ENCODE measurements at regions not wholly inside any gene's neighbourhood (a gene's known extent, or its start where the extent isn't known, plus 50 kb on each side); places are given as distances from the start of the nearest gene placed in this dataset.
"Not testable (repeated sequence)": the region's sequence is repeated elsewhere in the genome, so short reads cannot be mapped to it uniquely, and the experiment has no call there.

DNA sequence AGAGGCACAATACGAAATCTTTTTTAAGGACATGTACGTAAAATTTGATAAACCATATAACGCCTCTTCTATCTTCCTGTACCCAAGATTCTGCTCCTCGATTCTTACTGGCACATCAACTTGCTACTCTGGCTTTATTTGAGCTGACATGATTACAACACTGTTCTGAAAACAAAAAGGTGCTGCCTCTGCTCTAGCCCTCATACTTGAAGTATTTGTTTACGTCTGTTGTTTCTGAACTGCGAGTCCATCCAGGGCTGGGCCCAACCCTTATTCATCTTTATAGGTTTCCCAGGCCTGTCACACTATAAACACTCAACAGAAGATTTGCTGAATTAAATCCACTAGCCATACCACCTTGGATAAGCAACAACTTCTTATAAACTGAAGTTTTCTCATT lies 96.2 kb upstream of the SVIL start:
- ATAC-seq (ENCODE audit: low FRiP score in 2 of 2) (no peak), DNase-seq (no peak)
- H3K27me3 ChIP-seq: no peaks in the 10 kb centered on the region
- no peaks in the 10 kb centered on the region for H3K36me3 ChIP-seq
- H3K4me1 ChIP-seq: peaks cover 14 to 45% (median 22%) of the 10 kb centered on the region in 4 donors
- no peak overlapping the region for H3K4me3 ChIP-seq
- TF ChIP-seq POLR2A (IDR thresholded peaks at IDR 0.05) (no peak), EP300 (IDR thresholded peaks at IDR 0.05) (no peak)
- TF ChIP-seq, protein P1, sequence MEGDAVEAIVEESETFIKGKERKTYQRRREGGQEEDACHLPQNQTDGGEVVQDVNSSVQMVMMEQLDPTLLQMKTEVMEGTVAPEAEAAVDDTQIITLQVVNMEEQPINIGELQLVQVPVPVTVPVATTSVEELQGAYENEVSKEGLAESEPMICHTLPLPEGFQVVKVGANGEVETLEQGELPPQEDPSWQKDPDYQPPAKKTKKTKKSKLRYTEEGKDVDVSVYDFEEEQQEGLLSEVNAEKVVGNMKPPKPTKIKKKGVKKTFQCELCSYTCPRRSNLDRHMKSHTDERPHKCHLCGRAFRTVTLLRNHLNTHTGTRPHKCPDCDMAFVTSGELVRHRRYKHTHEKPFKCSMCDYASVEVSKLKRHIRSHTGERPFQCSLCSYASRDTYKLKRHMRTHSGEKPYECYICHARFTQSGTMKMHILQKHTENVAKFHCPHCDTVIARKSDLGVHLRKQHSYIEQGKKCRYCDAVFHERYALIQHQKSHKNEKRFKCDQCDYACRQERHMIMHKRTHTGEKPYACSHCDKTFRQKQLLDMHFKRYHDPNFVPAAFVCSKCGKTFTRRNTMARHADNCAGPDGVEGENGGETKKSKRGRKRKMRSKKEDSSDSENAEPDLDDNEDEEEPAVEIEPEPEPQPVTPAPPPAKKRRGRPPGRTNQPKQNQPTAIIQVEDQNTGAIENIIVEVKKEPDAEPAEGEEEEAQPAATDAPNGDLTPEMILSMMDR (IDR thresholded peaks at IDR 0.05): no peak
- WGBS, 2 donors: 63 to 65% methylated on average over 6 of the region's 6 CpGs
- no peaks in the 10 kb centered on the region for H3K9me3 ChIP-seq
- no peak overlapping the region for H3K27ac ChIP-seq

DNA sequence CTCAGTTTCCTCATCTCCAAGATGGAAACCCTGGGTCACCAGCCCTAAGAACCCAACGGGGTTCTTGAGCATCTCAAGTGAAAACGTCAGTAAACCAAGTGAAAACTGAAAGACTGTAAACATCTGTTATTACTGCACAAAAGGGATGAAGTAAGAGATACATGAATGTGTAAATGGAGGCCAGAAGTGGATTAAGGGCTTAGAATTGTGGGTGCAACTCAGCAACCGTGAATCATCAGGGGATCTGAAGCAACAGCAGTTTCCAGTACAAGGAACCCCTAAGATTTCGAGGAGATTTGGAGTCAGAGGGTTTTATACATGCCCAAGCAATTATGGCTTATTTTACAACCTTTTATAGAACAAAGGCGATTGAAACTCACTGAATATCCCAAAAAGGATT lies 95.7 kb upstream of the SVIL start:
- 65 to 84% methylated on average over 5 of the region's 5 CpGs for WGBS, 2 donors
- ATAC-seq (ENCODE audit: low FRiP score in 2 of 2): no peak
- H3K27ac ChIP-seq: no peak overlapping the region
- DNase-seq: no peak
- peaks cover 20 to 50% (median 27%) of the 10 kb centered on the region in 4 donors for H3K4me1 ChIP-seq
- no peak for TF ChIP-seq POLR2AphosphoS5 (IDR thresholded peaks at IDR 0.05)
- TF ChIP-seq, protein P1 (IDR thresholded peaks at IDR 0.05): no peak
- no peak for TF ChIP-seq EP300 (IDR thresholded peaks at IDR 0.05)
- no peak for TF ChIP-seq POLR2A (IDR thresholded peaks at IDR 0.05)
- H3K27me3 ChIP-seq: no peaks in the 10 kb centered on the region
- no peaks in the 10 kb centered on the region for H3K36me3 ChIP-seq
- no peaks in the 10 kb centered on the region for H3K9me3 ChIP-seq
- H3K4me3 ChIP-seq: no peak overlapping the region

DNA sequence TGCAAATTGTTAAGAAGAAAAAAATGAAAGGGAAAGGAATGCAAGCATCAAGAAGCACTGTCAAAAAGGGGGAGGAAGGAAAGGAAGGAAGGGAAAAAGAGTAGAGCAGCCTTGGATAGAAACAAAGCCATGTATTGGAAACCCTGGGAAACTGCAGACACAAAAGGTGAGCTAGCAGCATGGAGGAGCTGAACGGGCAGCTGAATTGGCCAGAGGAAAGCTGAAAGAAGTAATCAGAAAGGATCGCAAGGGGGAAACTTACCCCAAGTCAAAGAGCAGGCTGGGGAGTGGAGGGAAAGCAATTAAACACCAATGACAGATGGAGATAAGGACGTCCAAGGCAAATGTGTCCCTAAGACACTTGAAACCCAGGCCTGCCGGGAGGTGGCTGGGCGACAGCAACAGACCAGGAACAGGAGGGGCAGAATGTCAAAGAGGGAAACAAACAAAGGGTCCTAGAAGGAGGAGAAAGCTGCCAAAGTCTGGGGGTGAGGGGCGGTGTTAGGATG lies 93.8 kb upstream of the SVIL start:
- H3K4me3 ChIP-seq: no peak overlapping the region
- no peak for DNase-seq
- WGBS, 2 donors: 69 to 71% methylated on average over 6 of the region's 6 CpGs
- H3K36me3 ChIP-seq: no peaks in the 10 kb centered on the region
- H3K27ac ChIP-seq: no peak overlapping the region
- no peak for ATAC-seq (ENCODE audit: low FRiP score in 2 of 2)
- peaks cover 21 to 44% (median 31%) of the 10 kb centered on the region in 4 donors for H3K4me1 ChIP-seq
- H3K27me3 ChIP-seq: no peaks in the 10 kb centered on the region
- TF ChIP-seq EP300 (IDR thresholded peaks at IDR 0.05) (no peak), POLR2A (IDR thresholded peaks at IDR 0.05) (no peak), POLR2AphosphoS5 (IDR thresholded peaks at IDR 0.05) (no peak)
- TF ChIP-seq, protein P1 (IDR thresholded peaks at IDR 0.05): no peak
- no peaks in the 10 kb centered on the region for H3K9me3 ChIP-seq

DNA sequence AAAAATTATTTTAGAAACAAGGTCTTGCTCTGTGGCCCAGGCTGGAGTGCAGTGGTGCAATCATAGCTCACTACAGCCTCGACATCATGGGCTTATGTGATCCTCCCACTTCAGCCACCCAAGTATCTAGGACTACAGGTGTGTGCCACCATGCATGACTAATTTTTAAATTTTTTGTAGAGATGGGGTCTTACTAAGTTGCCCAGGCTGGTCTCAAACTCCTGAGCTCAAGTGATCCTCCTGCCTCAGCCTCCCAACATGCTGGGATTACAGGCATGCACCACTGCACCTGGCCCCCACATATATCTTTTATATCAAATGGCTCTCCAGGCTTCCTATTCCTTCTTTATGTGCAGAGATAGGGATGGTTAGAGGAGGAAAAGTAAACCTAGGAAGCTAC lies 91.2 kb upstream of the SVIL start:
- H3K4me3 ChIP-seq; ATAC-seq (ENCODE audit: low FRiP score in 2 of 2); DNase-seq; H3K27me3 ChIP-seq; H3K9me3 ChIP-seq; H3K36me3 ChIP-seq: not testable (repeated sequence)
- Histone ChIP-seq H3K27ac (peak overlapping the region in 1 of 4 donors; percentile 31), H3K4me1 (peaks cover 19 to 31% (median 24%) of the 10 kb centered on the region in 4 donors)
- 50 to 86% methylated on average over 1 of the region's 1 CpG for WGBS, 2 donors

DNA sequence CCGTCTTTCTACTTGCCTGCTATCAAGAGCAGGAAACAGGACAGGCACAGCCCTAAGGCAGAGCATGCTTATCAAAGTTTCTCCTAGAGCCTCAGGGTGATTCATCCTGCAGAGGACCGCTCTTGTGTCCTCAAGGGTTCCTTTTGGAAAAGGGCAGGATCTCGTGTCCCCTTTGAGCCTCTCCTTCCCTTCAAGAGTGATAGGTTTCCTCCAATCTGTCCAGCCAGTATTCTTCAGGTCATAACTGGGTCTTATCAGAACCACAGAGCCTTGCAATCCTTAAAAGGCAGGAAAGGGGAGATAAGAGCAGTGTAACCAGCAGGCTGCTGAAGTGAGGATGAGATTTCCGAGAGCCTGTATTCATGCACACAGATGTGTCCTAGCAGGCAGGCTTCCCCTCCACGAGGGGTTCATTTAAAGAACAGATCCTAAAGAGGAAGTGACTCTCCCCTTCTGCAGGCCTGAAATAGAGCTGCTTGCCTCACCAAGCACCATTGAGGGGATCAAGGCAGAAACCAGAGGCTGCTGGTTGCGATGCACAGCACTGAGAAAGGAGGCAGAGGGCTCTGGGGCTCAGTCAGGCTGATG lies 90.5 kb upstream of the SVIL start:
- Histone ChIP-seq H3K27me3 (no peaks in the 10 kb centered on the region), H3K4me1 (peaks cover 15 to 29% (median 19%) of the 10 kb centered on the region in 4 donors), H3K9me3 (peaks cover 0 to 3% (median under 1%) of the 10 kb centered on the region in 4 donors), H3K4me3 (no peak overlapping the region), H3K36me3 (no peaks in the 10 kb centered on the region), H3K27ac (peak overlapping the region in 3 of 4 donors; percentile 2 to 54 (median 31))
- DNase-seq (peak in 1 of 2 donors; percentile 59), ATAC-seq (ENCODE audit: low FRiP score in 2 of 2) (peak; percentile 51 to 71)
- WGBS, 2 donors: 31 to 41% methylated on average over 6 of the region's 6 CpGs
- TF ChIP-seq POLR2AphosphoS5 (IDR thresholded peaks at IDR 0.05) (no peak), POLR2A (IDR thresholded peaks at IDR 0.05) (no peak), EP300 (IDR thresholded peaks at IDR 0.05) (no peak)
- TF ChIP-seq, protein P1 (IDR thresholded peaks at IDR 0.05): no peak
